Erythroblast (primary cell): ENCODE measurements at regions not wholly inside any gene's neighbourhood (a gene's known extent, or its start where the extent isn't known, plus 50 kb on each side); places are given as distances from the start of the nearest gene placed in this dataset.
"Not testable (repeated sequence)": the region's sequence is repeated elsewhere in the genome, so short reads cannot be mapped to it uniquely, and the experiment has no call there.

ENCODE experiments used
- GATA1 ChIP-seq: IDR thresholded peaks from 2 replicates; pipeline ENCODE4 v1.6.1; 2011; ENCODE audit warnings: low read depth, mild to moderate bottlenecking, control low read depth, low read length, moderate library complexity
- POLR2A ChIP-seq: IDR thresholded peaks from 2 replicates; pipeline ENCODE4 v1.6.1; 2011; ENCODE audit warnings: mild to moderate bottlenecking, low read length

GRCh38 chr1:5726586-5727184 is 265.5 kb downstream of the NPHP4 start:
- not testable (repeated sequence) for TF ChIP-seq POLR2A, GATA1
